ENCODE measurements at regions not wholly inside any gene's neighbourhood (a gene's known extent, or its start where the extent isn't known, plus 50 kb on each side); places are given as distances from the start of the nearest gene placed in this dataset.

GRCh38 chr15:85943791-85944190, 135.9 kb upstream of the AGBL1 start:
- Mint-ChIP-seq H3K4me3 (ENCODE audit: unreplicated experiment) (no peak overlapping the region), H3K36me3 (ENCODE audit: unreplicated experiment) (no peaks in the 10 kb centered on the region), H3K4me1 (ENCODE audit: unreplicated experiment) (no peaks in the 10 kb centered on the region), H3K27me3 (ENCODE audit: unreplicated experiment) (no peaks in the 10 kb centered on the region), H3K9me3 (ENCODE audit: unreplicated experiment) (no peaks in the 10 kb centered on the region), H3K27ac (ENCODE audit: unreplicated experiment) (no peak overlapping the region)
- DNase-seq (ENCODE audit: extremely low spot score, unreplicated experiment), result no peak
- no peak for TF ChIP-seq CTCF (IDR thresholded peaks at IDR 0.05)

- DNase-seq (ENCODE audit: extremely low spot score, unreplicated experiment), result no peak
- no peak overlapping the region for H3K4me3 Mint-ChIP-seq (ENCODE audit: unreplicated experiment)
- TF ChIP-seq CTCF (IDR thresholded peaks at IDR 0.05), result no peak
- H3K27ac Mint-ChIP-seq (ENCODE audit: unreplicated experiment), result no peak overlapping the region
- H3K27me3 Mint-ChIP-seq (ENCODE audit: unreplicated experiment), result no peaks in the 10 kb centered on the region
- H3K4me1 Mint-ChIP-seq (ENCODE audit: unreplicated experiment), result no peaks in the 10 kb centered on the region
- no peaks in the 10 kb centered on the region for H3K9me3 Mint-ChIP-seq (ENCODE audit: unreplicated experiment)
- no peaks in the 10 kb centered on the region for H3K36me3 Mint-ChIP-seq (ENCODE audit: unreplicated experiment)
Observed at GRCh38 chr15:85947021-85947420, 132.7 kb upstream of the AGBL1 start.

- H3K4me1 Mint-ChIP-seq (ENCODE audit: unreplicated experiment), result no peaks in the 10 kb centered on the region
Observed at GRCh38 chr15:85947936-85948335, 131.7 kb upstream of the AGBL1 start.

GRCh38 chr15:85950101-85950500, 129.6 kb upstream of the AGBL1 start:
- DNase-seq (ENCODE audit: extremely low spot score, unreplicated experiment), result no peak
- TF ChIP-seq CTCF (IDR thresholded peaks at IDR 0.05), result no peak
- Mint-ChIP-seq H3K27me3 (ENCODE audit: unreplicated experiment) (no peaks in the 10 kb centered on the region), H3K36me3 (ENCODE audit: unreplicated experiment) (no peaks in the 10 kb centered on the region), H3K4me1 (ENCODE audit: unreplicated experiment) (no peaks in the 10 kb centered on the region), H3K4me3 (ENCODE audit: unreplicated experiment) (no peak overlapping the region), H3K27ac (ENCODE audit: unreplicated experiment) (no peak overlapping the region), H3K9me3 (ENCODE audit: unreplicated experiment) (no peaks in the 10 kb centered on the region)

More at GRCh38 chr15:85947936-85948335, 131.7 kb upstream of the AGBL1 start:
- Mint-ChIP-seq H3K27me3 (ENCODE audit: unreplicated experiment) (no peaks in the 10 kb centered on the region), H3K4me3 (ENCODE audit: unreplicated experiment) (no peak overlapping the region), H3K36me3 (ENCODE audit: unreplicated experiment) (no peaks in the 10 kb centered on the region), H3K9me3 (ENCODE audit: unreplicated experiment) (no peaks in the 10 kb centered on the region), H3K27ac (ENCODE audit: unreplicated experiment) (no peak overlapping the region)
- DNase-seq (ENCODE audit: extremely low spot score, unreplicated experiment), result no peak
- TF ChIP-seq CTCF (IDR thresholded peaks at IDR 0.05), result no peak

GRCh38 chr15:85954586-85954985, 125.1 kb upstream of the AGBL1 start:
- Mint-ChIP-seq H3K27ac (ENCODE audit: unreplicated experiment) (no peak overlapping the region), H3K27me3 (ENCODE audit: unreplicated experiment) (no peaks in the 10 kb centered on the region), H3K9me3 (ENCODE audit: unreplicated experiment) (no peaks in the 10 kb centered on the region), H3K36me3 (ENCODE audit: unreplicated experiment) (no peaks in the 10 kb centered on the region), H3K4me1 (ENCODE audit: unreplicated experiment) (no peaks in the 10 kb centered on the region), H3K4me3 (ENCODE audit: unreplicated experiment) (no peak overlapping the region)
- no peak for DNase-seq (ENCODE audit: extremely low spot score, unreplicated experiment)
- no peak for TF ChIP-seq CTCF (IDR thresholded peaks at IDR 0.05)

All from osteocyte (in vitro differentiated cells).